Stimulated activated CD4-positive, alpha-beta T cell treated with anti-CD3 and anti-CD28 coated beads, Interleukin-4, amount 100 ng/mL, for 4 hours (primary cell): ENCODE measurements at regions not wholly inside any gene's neighbourhood (a gene's known extent, or its start where the extent isn't known, plus 50 kb on each side); places are given as distances from the start of the nearest gene placed in this dataset.

Experiments
- DNase-seq, 2 experiments: peaks; one replicate each; pipeline ENCODE4 v3.0.0-alpha.2; 2020

DNA sequence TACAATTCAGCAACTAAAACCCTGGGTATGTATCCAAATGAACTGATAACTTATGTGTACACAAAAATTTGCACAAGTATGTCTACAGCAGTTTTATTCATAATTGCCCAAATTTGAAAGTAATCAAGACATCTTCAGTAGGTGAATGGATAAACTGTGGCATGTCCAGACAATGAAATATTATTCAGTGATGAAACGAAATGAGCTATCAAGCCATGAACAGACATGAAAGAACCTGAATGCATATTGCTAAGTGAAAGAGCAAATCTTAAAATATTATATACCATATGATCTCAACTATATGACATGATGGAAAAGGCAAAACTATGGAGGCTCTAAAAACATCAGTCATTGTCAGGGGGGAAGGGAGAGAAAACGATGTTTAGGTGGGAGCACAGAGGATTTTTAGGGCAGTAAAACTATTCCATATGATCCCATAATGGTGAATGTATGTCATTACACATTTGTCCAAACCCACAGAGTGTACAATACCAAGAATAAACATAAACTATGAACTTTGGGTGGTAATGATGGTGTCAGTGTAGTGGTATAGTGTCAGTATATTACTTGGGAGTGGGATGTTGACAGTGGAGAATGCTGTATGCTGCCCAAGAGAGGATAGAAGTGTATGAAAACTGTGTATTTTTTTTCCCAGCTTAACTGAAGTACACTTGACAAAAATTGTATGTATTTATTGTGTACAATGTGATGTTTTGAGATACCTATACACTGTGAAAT lies 92.8 kb upstream of the PPP2R5A start:
- no peak for DNase-seq

DNA sequence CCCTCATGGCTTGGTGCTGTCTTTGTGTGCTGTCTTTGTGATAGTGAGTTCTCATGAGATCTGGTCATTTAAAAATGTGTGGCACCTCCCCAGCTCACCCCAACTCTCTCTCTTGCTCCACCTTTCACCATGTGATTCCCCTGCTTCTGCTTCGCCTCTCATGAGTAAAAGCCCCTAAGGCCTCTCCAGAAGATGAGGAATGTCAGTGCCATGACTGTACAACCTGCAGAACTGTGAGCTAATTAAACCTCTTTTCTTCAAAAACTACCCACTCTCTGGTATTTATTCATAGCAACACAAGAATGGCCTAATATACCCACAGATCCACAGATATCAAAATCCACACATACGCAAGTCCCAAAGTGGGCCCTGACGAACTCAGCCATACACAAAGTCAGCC lies 88.9 kb upstream of the PPP2R5A start:
- no peak for DNase-seq

DNA sequence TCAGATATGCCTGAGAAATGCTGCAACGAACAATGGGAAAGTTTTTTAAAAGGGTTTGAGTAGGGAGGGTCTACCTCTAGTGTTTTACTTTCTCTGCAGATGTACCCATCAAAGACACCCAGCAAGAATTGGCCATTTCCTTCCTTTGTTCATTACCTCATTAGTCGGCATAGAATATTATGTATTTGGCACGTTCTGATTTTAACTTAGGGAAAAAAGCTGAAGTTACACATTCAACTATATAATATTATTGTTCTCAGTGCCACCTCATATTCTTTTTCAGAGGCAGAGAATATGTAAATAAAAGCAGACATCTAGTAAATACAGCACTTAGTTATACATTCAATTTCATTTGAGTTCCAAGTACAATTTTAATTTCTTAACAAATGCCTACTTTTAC lies 83.7 kb upstream of the PPP2R5A start:
- no peak for DNase-seq

DNA sequence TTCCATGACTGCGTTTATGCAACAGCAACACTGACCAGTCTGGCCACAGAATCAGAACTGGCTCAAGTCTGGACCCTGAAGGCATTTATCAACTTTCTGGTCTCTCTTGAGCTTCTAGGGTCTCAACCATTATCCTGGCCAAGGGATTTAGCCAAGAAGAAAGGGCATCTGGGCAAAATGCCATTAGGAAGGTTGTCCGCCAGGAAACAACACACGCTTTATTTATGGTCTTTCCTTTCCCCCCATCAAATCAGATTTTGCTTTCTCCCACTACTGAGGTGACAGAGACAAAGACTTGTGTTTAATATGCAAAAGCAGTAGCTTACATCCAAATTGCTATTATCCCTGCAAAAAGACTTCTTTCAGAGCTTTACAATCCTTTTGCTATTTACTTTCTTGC lies 81.6 kb upstream of the PPP2R5A start:
- DNase-seq = no peak

DNA sequence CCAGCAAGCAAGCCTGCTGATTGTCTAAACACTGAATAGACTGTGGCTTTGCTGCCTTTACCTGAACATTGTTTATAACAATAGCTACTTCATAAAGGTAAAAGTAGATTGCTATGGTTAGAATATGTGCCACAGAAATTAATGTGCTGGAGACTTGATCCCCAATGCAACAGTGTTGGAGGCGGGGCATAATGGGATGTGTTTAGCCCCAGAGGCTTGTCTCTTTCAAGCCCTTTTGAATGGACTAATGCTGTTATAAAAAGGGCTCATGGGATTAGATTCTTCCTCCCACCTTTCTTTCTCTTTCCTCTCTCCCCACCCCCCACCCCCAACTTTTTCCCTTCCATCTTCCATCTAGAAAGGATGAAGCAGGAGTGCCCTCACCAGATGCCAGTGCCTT lies 80.2 kb upstream of the PPP2R5A start:
- DNase-seq = no peak

DNA sequence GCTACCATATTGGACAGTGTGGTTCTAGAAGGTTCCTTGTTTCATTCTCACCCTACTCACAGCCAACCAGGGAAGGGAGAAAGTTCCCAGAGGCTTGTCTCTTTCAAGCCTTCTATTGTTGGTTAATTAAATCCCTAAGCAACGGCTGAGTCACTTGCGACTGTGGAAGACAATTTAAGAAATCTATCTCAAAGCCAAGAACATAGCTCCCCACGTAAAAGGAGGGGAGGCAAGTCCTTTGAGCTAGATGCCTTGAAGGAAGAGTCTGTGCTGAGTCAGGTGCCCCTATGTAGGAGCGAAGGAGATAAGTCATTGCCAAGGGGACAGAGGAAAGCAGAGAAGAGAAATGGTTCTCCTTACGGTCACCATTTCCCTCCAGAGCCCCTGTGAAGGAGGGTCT lies 79.4 kb upstream of the PPP2R5A start:
- DNase-seq = no peak

GRCh38 chr1:212207118-212207517 lies 78.1 kb upstream of the PPP2R5A start:
- DNase-seq = no peak

DNA sequence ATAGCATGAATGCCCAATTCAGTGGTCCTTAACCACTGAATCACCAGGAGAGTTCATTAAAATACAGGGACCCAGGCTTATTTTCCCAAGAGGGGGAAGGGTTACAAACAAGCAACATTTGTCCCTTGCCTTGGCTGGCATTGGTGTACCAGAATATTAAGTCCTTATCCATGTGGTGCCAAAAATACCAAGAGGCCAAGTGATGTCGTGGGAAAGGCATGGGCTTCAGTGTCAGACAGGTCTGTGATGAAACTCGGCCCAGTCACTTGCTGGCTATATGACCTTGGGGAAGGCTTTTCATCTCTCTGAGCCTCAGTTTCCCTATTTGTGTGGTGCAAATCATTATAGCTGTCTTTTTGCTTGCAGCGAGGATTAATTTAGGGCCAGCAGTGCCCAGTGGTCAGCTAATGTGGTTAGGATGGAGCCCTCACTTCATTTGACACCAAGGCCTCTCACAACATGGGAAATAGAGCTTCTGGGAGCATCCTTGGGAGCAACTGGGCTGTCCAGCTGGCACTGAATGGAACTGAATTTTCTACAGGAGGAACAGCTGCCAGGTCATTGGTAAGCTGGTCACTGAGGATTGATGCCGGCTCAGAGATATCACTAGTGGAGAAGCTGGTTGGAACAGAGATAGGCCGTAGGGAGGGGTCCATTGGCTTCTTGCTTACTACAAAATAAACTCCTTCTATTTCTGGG lies 77.2 kb upstream of the PPP2R5A start:
- DNase-seq = no peak

DNA sequence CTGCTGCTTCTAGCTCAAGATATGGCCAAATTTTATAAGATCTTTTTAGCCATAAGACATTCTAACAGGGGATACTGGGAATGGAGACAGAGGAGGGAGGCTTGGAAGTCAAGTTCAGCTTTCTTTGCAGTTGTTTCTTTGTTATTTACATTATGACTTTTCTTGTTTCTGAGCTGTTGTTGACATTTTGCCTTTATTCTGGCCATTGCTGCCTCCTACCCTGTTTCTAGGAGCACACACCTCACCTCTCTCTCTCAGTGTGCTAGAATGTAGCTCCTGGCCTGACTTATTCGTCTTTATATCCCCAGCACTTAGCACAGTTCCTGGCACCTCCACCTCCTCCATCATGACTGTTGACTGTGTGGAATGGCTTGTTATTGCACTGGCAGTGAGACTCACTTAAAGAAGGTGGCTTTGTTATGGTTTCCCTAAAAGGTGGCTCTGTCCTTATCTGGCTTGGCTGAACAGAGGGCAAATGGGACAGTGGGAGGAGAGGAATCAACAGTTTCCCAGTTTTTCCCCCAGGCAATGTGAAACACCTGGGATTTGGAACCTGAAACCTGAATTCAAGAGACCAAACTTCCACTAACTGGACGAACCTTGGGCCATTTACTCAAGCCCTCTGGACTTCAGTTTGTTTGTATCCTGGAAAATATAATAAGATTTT lies 76.1 kb upstream of the PPP2R5A start:
- no peak for DNase-seq

DNA sequence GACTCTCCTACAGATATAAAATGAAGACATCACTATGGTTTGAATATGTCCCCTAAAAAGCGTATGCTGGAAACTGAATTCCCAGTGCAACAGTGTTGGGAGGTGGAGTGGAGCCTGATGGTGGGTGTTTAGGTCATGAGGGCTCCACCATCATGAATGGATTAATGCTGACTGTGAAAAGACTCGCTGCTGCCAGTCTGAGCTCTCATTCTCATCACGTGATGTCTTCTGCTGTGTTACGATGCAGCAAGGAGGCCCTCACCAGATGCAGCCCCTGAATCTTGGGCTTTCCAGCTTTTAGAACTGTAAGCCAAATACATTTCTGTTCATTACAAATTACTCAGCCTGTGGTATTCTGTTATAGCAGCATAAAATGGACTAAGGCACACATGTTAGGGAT lies 73.8 kb upstream of the PPP2R5A start:
- no peak for DNase-seq

- DNase-seq = no peak
These were observed 72.9 kb upstream of the PPP2R5A start for GRCh38 chr1:212212343-212212742.

DNA sequence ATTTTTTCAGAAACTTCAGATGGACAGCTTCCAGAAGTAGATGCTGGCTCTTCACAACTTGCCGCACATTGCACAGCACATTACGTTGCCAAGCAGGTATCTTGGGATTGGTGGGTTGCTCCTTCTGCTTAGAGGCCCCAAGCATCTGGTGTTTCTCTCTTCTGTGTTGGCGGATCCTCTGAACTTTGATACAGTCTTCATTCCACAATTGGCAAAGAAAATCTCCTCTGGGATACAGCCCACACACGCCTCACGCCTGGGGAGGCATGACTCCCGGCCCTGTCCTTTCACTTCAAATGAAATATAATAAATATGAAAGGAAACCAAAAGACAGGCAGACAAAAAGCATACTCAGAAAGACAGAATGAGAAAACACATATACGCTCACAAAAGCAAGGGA lies 72.3 kb upstream of the PPP2R5A start:
- no peak for DNase-seq

GRCh38 chr1:212213784-212214183 lies 71.4 kb upstream of the PPP2R5A start:
- DNase-seq = no peak

- no peak for DNase-seq
These were observed 70.9 kb upstream of the PPP2R5A start for GRCh38 chr1:212214325-212214724.

DNA sequence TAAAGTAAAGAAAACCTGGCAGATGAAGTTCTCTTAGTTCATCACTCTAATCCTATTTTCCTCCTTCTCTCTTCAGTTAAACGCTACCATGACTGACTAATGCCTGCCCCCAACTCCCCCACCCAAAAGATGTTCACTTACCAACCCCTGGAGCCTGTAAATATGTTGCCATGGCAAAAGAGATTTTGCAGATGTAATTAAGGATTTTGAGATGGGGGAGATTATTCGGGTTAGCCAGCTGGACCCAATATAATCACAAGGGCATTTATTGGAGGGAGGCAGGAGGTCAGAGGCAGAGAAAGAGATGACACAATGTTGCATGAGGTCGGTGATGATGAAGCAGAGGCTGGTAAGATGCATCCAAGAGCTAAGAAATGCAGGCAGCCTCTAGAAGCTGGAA lies 69.3 kb upstream of the PPP2R5A start:
- no peak for DNase-seq

DNA sequence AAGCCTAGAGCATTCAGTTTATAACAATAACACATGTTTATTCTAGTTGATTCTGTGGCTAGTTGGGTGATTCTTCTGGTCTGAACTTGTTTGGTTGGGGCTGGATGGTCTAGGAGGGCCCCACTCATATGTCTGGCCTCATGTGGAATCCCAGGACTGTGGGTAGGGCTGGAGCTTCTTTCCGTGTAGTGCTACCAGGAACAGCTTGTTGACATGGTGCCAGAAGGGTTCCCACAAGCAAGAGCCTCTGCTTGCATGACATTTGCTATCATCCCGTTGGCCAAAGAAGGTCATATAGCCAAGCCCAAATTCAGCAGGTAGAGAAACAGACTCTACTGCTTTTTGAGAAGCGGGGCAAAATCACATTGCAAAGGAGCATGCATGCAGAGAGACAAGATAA lies 67.6 kb upstream of the PPP2R5A start:
- no peak for DNase-seq

GRCh38 chr1:212218065-212218464 lies 67.1 kb upstream of the PPP2R5A start:
- no peak for DNase-seq

GRCh38 chr1:212218911-212219310 lies 66.3 kb upstream of the PPP2R5A start:
- no peak for DNase-seq

GRCh38 chr1:212219679-212220463 lies 65.3 kb upstream of the PPP2R5A start:
- DNase-seq = no peak

DNA sequence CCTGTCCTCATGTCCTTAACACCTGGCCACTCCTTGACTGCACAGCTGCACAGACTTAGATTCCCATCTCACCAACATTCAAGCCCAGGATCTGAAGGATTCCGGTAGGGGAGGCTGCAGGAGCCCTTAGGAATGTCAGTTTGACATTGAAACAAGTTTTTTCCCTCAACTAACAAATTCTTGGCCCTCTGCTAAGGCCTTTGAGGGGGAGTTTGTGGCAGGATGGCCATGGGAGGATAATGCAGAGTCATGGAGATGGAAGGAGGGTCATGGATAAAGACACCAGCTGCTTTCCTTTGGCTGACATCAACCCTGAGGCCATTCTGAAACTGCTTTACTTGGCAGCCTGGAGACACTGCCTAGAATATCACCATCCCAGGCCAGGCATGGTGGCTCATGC lies 63.4 kb upstream of the PPP2R5A start:
- DNase-seq = no peak

GRCh38 chr1:212224102-212224501 lies 61.1 kb upstream of the PPP2R5A start:
- no peak for DNase-seq

DNA sequence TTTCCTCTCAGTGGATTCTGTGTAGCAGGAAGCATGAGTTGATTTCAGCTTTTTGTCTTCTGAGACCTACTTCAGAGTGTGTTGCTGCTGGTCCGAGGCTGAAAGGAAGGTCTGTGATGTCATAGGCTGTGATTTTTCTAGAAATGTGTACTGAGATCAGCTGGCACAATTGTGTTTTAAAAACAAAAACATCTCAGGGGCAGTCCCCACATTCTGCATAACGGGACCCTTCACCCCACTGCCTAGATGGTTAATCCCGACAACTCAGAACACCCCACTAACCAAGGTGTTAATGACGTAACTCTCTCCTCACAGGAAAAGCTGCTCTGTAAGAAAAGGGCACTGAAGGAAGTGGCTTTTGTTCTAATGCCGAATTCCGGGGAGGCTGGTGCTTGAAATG lies 59.8 kb upstream of the PPP2R5A start:
- no peak for DNase-seq

DNA sequence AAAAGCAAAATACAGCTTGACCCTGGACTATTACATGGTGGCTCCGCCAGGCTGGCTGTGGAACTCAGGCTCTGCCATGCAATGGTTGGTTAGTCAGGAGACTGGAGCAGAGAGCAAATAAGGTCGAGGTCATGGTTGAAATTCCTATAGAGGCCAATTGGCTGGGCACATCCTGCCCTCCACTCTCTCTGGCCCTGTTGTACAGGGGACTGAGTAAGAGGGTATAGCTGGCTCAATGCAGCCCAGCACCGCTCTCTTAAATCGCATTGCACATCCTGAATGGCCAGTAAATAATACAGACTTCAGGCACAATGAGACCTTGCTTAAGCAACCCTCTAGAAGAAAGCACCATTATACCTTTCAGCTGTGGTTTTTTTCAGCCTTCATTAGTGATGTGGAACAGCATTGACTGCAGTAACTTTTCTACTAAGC lies 59.3 kb upstream of the PPP2R5A start:
- DNase-seq = no peak
